HG02840 (cell line): ENCODE measurements at regions not wholly inside any gene's neighbourhood (a gene's known extent, or its start where the extent isn't known, plus 50 kb on each side); places are given as distances from the start of the nearest gene placed in this dataset.
A peak's percentile ranks its signal among the peaks of the same experiment; 100 is the strongest.

ENCODE experiments used
- ATAC-seq: cut with Tn5 transposase; IDR thresholded peaks from one replicate; pipeline ENCODE4 v1.9.1; 2021; ENCODE audit warnings: mild to moderate bottlenecking, moderate library complexity, moderate number of reproducible peaks; ENCODE audit not compliant: unreplicated experiment, low FRiP score

DNA sequence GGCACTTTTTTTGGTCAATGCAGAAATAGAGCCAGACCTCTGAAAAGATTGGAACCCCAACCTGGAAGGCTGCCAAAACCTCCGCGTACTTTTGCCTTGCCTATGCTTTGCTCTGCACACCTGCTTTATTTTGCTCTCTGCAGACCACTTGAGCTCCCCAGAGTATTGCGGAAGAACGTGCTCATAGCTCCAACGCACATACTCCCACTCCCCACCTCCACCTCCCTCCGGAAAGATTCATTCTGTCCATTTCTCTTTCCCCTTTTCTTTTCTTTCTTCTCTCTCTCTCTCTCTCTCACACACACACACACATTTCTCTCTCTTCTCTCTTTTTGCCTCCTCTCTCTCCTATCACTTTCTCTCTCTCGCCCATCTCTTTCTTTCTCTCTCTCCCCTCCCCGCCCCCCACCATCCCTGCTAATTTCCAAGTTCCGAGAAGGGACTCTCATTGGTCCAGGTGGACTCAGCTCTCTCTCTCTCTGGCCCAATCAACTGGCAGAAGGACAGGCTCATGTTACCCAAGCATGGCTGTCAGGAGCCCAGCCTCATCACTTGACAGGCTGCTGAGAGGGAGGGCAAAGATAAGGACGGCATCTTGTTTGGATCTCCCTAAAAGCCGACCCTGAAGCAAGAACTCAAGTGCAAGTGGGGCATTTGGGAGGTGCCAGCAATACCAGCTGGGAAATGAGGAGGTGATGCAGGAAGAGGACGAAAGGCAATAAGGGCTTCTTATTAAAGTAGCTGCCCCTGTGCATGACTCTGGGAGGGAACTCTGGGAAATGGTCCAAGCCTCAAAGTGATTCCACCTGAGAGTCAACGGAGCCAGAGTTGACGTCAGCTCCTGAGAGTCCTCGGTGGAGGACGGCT lies 246.1 kb downstream of the LY86 start:
- ATAC-seq, result no peak

DNA sequence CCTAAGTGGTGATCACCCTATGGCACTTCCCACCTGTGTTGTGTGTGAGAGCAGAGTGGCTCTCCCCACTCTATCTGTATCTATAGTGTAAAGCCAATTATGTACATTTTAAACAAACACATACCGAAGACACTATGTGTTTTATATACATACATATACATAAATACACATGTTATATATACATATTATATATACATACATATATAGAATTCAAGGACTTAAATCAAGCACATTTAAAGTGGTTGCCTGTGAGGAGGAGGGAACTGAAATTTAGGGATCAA lies 246.6 kb downstream of the LY86 start:
- no peak for ATAC-seq

DNA sequence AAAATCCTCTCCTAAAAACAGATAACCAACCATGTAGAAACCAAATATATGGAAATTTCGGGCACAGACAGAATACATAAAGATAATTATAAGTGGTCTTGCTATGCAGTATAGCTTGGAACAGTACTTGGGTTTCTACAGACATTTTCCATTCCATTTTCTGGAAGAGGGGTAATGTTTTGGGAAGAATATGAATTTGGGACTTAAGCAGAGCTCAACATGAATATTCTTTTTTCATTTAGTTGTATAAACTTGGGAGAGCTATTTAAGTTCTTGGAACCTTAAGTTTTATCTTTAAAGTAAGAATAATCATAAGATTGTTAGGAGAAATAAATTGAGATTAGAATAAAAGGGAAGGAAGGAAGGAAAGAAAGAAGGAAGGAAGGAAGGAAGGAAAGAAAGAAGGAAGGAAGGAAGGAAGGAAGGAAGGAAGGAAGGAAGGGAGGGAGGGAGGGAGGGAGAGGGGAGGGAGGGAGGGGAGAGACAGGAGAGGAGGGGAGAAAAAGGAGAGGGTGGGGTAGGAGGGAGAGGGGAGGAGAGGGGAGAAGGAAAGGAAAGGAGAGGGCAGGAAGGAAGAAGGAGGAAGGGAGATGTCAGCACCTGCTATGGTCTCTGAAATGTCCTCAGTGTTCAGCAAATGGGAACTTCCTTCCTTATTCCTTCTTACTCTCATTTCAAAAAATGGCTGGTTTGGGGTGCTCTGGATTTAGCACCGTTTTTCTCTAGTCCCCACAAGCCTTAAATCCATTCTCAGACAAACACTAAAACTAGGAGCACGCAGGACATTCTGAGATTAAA lies 248.3 kb downstream of the LY86 start:
- no peak for ATAC-seq

DNA sequence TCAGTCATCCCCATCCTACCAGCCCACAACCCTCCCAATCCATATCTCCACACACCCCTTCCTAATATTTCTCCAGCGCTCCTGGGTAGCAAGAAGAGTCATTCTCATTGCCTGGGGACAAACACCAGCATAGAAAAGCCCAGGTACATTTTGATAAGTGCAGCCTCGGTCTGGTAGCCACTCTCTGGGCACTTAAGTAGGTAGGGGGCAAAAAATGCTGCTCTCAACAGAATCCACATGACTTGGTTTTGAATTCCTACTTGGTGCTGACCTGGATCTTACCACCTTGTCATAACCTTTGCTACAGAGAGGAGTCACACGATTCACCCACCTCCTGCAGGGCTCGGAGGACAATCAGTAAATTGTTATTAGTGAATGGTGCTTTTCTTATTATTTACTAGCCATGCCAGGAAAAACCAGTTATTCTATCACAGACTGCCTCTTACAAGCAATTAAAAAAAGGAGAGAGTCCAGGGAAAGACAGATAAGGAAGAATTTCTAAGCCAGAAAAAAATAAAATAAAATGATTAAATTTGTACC lies 249.1 kb downstream of the LY86 start:
- no peak for ATAC-seq

DNA sequence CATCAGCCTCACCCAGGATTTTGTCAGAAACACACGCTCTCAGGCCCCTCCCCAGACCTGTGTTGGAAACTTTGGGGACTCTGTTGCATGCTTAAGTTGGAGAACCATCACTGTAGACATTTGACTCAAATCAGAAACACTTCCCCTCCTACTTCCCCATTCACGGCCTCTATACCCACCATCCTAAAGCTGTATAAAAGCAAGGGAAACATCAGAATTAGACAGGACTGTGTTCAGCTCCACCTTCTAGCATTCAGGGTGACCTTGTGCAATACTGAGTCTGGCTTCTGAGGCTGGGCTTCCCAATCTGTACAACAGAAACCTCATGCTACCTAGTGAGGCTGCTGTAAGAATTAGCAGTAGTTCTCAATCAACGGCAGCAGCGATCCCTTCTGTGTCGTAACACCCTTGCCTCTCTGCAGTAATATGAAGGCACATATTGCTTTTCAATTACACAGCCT lies 252.3 kb downstream of the LY86 start:
- peak; percentile 71 for ATAC-seq

DNA sequence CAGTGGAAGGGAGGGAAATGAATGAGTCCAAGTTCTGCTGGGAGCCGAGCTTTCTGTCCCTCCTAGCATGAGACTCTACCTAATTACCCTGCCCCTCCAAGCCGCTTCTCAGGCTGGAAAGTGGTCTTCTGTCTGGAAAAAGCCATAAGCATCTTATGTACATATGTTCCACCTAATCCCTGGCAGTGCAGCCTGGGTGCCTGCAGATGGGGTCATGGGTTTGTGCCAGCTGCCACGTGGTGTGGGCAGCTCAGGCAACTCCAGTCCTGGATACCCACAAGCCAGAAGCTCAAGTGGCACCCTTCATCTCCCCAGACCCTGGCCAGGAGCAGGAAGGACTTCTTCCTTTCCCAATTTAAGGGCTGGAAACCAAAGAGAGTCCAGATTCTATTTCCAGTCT lies 253.1 kb downstream of the LY86 start:
- no peak for ATAC-seq

DNA sequence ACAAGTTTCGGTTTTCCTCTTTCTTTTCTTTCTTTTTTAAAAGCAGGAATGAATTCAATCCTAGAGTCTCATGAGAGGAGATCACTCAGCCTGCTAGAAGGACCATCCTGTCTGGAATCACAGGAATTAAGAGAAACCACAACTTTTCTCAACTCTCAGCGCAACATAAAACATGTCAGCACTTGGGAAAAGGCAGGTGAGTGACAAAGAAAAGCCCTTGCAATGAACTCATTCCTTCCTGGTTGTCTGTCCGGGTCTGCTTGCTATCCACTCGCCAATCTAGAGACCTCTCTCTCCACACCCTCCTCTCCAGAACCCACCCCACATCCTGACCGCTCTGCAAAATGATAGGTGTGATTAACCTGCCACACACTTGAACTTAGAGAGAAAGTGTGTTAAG lies 253.8 kb downstream of the LY86 start:
- ATAC-seq, result no peak

DNA sequence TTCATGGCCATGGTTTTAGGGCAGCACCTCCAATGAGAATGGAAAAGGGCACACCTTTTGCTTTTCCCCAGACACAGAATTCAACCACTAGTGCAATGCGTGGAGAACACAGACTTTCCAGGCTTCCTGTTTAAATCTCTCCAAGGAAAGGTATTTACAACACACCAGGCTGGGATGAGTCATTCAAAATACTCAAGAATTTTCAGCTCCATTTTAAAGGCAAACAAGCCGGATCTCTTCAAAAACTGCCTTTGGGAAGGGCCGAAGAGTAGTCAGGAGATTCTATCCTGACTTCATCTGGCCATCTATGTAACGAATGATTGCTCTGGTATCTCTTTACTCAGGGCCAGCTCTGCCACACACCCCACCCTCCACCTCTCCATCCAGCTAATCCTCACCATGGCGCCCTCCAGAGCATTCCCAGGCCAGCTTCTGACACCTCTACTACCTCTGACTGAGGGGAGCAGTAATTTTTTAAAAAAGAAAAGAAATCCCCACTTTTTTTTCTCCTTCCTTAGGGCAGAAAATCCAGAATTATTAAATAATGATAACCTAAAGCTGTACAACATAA lies 254.6 kb downstream of the LY86 start:
- no peak for ATAC-seq

DNA sequence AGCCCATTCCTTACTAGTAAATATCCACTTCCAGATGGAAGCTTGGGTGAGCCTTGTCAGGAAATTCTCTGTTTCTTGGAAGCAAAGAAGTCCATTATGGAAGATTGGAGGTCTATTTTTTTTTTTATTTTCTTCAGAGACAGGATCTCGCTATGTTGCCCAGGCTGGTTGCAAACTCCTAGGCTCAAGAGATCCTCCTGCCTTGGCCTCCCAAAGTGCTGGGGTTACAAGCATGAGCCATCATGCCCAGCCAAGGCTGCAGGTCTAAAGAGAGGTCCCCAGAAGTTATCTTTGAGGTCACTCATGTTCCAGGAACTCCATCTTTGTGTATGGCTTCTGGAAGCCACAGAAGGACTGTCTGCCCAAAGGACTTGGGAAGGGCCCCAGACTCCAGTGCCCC lies 255.3 kb downstream of the LY86 start:
- ATAC-seq, result no peak

DNA sequence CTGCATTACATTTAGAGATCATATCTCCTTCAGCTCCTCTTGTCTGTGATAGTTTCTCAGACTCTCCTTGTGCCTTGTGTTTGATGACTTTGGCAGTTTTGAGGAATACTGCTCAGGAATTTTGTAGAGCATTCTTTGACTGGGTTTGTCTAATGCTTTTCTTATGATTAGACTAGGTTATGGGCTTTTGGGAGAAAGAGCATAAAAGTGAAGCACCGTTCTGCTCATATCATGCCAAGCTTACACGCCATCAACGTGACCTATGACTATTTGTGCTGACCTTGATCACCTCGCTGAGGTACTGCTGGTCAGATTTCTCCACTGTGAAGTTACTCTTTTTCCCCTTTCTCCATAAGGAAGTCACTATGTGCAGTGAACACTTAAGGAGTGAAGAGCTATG lies 256.0 kb downstream of the LY86 start:
- no peak for ATAC-seq

DNA sequence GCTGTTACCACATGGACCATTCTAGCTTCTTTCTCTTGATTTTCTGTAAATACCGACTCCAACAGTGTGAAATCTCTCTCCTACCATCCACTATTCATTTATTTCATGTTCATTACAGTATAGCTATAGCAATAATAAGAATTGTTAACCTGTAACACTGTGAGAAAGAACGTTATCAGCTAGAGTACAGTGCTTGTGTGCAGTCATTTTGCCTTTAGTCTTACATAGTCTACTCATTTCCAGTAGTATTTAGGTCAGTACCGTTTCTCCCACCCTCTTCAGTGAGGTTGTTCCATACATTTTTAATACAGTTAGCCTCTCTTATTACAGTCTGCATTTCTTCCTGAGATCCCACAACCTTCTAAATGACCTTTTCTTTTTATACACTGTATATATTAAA lies 257.1 kb downstream of the LY86 start:
- no peak for ATAC-seq

DNA sequence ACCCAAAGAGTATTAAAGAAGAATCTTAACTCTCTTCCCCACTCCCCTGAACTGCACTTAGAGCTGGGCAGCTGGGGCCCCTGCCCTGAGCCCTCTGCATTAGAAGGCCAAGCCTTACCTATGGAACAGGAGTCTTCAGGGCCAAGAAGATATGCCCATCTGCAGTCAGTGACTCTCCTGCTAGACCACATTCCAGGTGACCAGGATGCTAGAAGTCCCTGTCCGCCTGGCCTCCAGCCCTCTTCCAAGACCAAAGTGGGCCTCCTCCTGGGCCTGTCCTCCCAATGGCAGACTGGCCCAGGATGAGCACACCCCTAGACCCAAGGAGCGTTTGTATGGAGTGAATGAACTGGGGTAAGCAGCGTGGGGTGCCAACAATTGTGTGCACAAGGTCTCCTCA lies 259.1 kb downstream of the LY86 start:
- no peak for ATAC-seq

DNA sequence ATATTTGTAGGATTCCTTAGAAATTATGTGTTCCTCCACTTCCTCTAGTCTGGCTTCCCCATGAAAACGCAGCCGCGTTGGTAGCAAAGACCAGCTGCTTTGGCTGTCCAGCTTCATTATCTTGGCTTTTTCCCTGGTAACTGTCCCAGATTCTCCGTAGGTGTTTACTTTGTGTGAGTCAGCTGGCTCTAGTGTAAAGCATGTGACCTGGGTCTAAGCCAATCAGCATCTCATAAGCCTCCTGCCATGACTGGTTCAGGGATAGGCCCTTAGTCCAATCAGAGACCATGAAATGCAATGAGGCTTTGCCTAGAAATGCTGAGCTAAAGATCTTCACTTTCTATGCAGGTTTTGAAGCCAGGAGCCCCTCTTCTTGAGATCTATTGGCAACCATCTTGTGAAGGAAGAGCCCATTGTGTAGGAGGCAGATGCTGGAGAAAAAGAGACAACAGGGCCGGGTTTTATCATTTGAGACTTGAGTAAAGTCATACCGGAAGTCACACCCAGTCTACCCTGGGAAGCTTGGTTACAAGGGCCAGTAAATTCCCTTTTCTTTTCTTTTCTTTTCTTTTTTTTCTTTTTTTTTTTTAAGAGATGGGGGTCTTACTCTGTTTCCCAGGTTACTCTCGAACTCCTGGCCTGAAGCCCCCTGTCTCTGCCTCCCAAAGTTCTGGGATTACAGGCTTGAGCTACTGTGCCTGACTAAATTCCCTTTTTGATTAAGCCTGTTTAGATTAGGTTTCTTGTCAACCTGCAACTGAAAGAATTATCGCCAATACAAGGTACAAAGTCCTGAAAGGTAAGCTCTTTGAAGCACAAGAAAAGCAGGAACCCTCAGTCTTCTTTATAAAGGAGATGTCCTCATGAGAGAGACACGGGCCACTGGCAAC lies 256.5 kb upstream of the RREB1 start:
- no peak for ATAC-seq

DNA sequence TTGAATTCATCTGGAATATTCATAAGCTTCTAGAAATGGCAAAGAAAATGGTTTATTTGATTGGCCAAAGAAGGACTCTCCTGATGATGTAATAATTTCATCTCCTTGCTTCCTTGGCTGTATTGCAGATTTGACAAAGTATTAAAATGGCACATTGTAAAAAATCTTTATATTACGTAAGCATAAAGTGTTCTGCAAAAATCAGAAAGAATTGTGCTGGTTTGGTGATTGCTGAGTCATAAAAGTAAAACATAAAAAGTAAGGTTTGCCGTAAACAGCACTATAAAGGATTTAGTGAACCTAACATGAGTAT lies 255.9 kb upstream of the RREB1 start:
- ATAC-seq, result no peak

DNA sequence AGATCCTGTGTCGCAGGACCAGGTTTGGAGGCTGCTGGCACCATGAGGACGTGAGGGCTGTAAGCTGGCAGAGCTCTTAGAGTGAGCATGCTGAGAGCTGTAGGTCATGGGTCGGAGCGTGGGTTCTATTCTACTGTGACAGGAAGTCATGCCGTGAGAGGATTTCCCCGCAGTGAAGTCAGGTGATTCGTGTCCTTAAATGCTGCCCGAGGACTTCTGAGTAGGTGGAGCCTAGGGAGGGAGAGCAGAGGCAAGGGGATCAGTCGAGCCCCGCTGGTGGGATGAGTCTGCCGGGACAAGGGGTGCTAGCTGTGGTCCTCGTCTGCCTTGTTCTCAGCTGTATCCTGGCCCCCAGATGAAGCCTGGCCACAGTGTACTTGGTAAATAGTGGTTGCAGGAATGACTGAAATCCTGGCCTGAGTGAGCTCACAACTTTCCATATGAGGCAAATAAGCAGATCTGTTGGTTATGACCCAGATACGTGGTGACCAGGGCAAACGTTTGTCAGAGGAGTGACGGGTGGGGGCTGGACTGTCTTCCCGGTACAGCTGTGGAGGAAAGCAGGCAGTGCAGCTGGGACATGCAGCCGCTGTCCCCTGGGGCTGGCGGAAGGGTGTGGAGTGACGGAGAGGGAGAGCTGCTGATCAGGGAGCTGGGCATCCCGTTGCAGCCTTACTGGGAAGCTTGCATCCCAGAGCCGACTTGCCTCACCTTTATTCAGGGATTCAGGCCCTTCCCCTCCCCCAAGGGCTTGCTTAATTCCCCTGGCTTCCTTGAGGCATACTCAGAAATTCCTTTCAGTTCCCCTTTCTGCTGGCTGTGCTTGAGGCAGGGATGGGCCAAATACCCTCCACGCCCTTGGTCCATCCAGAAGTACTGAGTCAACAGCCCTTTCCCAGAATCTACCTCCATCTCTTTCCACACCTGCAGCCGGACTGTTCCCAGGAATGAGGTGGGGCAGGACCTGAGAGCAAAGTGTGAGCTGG lies 250.9 kb upstream of the RREB1 start:
- peak; percentile 59 for ATAC-seq

DNA sequence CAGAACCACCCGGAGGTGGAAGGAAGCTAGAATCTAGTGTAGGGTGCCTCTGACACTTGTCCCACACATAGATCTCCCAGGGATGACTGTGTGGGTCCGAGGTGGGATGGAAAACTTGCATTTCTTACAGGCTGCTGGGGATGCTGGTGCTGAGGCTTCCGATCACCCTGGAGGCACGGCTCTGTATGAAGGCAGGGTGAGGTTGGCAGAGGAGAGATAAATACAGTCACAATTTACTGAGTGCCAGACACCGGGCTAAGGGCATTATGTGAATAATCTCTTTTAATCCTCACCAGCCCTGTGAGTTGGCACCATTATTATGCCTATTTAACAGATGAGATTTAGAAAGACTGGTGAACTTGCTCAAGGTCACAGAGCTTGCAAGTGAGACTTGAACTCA lies 250.2 kb upstream of the RREB1 start:
- ATAC-seq, result no peak

DNA sequence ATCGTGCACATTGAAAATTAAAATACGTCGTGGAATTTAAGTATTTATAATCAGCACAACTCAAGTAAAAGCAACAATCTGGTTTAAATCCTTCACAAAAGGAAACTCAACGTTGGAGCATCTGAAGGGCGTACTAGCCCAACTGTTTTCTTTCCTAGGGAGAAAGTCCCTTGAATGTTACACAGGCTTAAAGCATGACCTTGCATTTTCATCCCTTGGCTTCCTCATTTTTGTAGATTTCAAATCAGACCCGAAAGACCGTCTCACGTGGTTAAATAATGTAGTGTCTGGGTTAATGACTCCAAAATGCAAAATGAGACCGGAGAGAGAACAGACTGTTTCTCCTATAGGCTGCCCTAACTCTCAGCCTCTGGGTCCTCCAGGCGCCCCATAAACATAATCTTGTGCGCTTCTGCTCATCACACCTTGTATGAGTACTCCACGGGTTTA lies 249.2 kb upstream of the RREB1 start:
- no peak for ATAC-seq

DNA sequence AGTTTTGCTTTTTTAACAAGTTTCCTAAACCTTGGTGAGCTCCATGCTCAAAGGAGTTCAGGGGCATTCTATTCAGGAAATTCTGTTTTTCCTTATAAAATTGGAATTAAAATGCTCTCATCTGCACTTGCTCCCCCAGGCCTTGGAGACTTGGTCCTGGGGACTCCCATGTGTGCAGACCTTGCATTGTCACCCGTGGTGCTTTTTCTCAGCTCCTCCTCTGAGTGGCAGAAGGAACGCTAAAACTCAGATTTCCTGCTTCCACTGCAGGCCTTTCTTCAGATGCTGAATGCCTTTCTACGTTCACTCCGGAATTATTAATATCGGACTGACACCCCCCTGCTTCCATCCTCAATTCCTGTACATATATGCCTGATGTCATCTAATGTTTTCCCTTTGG lies 248.7 kb upstream of the RREB1 start:
- no peak for ATAC-seq

DNA sequence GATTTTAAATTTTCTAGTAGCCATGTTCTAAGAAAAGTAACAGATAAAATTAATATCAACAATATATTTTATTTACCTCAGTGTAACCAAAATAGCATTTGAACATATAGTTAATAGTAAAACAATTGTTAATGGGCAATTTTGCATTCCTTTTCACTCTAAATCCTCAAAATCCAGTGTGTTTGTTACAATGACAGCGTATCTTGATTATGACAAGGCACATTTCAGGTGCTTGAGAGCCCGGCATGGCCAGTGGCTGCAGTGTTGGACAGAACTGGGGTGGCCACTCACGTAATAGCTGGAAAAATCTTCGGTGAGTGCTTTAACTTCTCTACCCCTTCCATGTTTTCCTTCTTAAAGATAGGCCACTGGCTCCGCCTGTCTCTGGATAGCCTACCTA lies 248.0 kb upstream of the RREB1 start:
- no peak for ATAC-seq
